ENCODE measurements at regions not wholly inside any gene's neighbourhood (a gene's known extent, or its start where the extent isn't known, plus 50 kb on each side); places are given as distances from the start of the nearest gene placed in this dataset.

GRCh38 chr10:78719276-78719675 lies 349.5 kb upstream of the ZMIZ1 start:
- H3K9me2 ChIP-seq (ENCODE audit: insufficient read depth) = no peaks in the 10 kb centered on the region
- no peak overlapping the region for H3K27ac ChIP-seq
- CTCF ChIA-PET = no interaction called here
- no peaks in the 10 kb centered on the region for H3K79me2 ChIP-seq (ENCODE audit: low read depth)
- no peak overlapping the region for H3K4me3 ChIP-seq
- BruUV-seq (replicated peaks) = no TSS peak
- TF ChIP-seq CTCF (conservative IDR thresholded peaks at IDR 0.05) (no peak), EZH2 (IDR thresholded peaks at IDR 0.05; ENCODE audit: low read depth) (no peak)
- no peak for DNase-seq
- POLR2A ChIA-PET (ENCODE audit: unreplicated experiment) = no interaction called here
- no peak overlapping the region for H3K4me2 ChIP-seq
- H3K36me3 ChIP-seq (ENCODE audit: low read depth) = no peaks in the 10 kb centered on the region
- H3K27me3 ChIP-seq (ENCODE audit: insufficient read depth, low read depth) = peaks cover 2% of the 10 kb centered on the region; the same call in 1 of the 2 replicates
- H3K4me1 ChIP-seq (replicated peaks; ENCODE audit: insufficient read depth) = no peaks in the 10 kb centered on the region
- no peaks in the 10 kb centered on the region for H3K9me3 ChIP-seq (ENCODE audit: insufficient read depth, low read depth)
- H4K20me1 ChIP-seq (ENCODE audit: insufficient read depth) = no peaks in the 10 kb centered on the region
- H3F3A ChIP-seq (ENCODE audit: insufficient read depth, low read depth) = no peaks in the 10 kb centered on the region
- H2AFZ ChIP-seq = no peak overlapping the region
- intact Hi-C loops (cut with micrococcal nuclease; ENCODE audit: unreplicated experiment) = no loop called here

GRCh38 chr10:78720091-78720490 lies 348.7 kb upstream of the ZMIZ1 start:
- Histone ChIP-seq H2AFZ (no peak overlapping the region), H3F3A (ENCODE audit: insufficient read depth, low read depth) (no peaks in the 10 kb centered on the region)
- CTCF ChIA-PET = no interaction called here

GRCh38 chr10:78721231-78721630 lies 347.5 kb upstream of the ZMIZ1 start:
- Histone ChIP-seq H3K79me2 (ENCODE audit: low read depth) (no peaks in the 10 kb centered on the region), H2AFZ (no peak overlapping the region), H3K27ac (no peak overlapping the region), H3K4me3 (no peak overlapping the region), H3K4me2 (no peak overlapping the region), H3K27me3 (ENCODE audit: insufficient read depth, low read depth) (peaks cover 18% of the 10 kb centered on the region; the same call in 1 of the 2 replicates), H3K4me1 (replicated peaks; ENCODE audit: insufficient read depth) (no peaks in the 10 kb centered on the region), H3K9me3 (ENCODE audit: insufficient read depth, low read depth) (peaks cover 5% of the 10 kb centered on the region; the same call in 1 of the 2 replicates), H4K20me1 (ENCODE audit: insufficient read depth) (no peaks in the 10 kb centered on the region), H3K36me3 (ENCODE audit: low read depth) (no peaks in the 10 kb centered on the region), H3F3A (ENCODE audit: insufficient read depth, low read depth) (no peaks in the 10 kb centered on the region), H3K9me2 (ENCODE audit: insufficient read depth) (no peaks in the 10 kb centered on the region)
- ChIA-PET CTCF (no interaction called here), POLR2A (ENCODE audit: unreplicated experiment) (no interaction called here)
- BruUV-seq (replicated peaks) = no TSS peak
- DNase-seq = no peak
- intact Hi-C loops (cut with micrococcal nuclease; ENCODE audit: unreplicated experiment) = no loop called here
- TF ChIP-seq EZH2 (IDR thresholded peaks at IDR 0.05; ENCODE audit: low read depth) = no peak
- no peak for TF ChIP-seq CTCF (conservative IDR thresholded peaks at IDR 0.05)

More at GRCh38 chr10:78720091-78720490, 348.7 kb upstream of the ZMIZ1 start:
- Histone ChIP-seq H3K4me2 (no peak overlapping the region), H3K79me2 (ENCODE audit: low read depth) (no peaks in the 10 kb centered on the region), H3K9me2 (ENCODE audit: insufficient read depth) (no peaks in the 10 kb centered on the region), H3K4me3 (no peak overlapping the region), H3K27ac (no peak overlapping the region), H3K27me3 (ENCODE audit: insufficient read depth, low read depth) (peaks cover 10% of the 10 kb centered on the region; the same call in 1 of the 2 replicates), H3K36me3 (ENCODE audit: low read depth) (no peaks in the 10 kb centered on the region), H3K4me1 (replicated peaks; ENCODE audit: insufficient read depth) (no peaks in the 10 kb centered on the region), H3K9me3 (ENCODE audit: insufficient read depth, low read depth) (peaks cover 3% of the 10 kb centered on the region; the same call in 1 of the 2 replicates), H4K20me1 (ENCODE audit: insufficient read depth) (no peaks in the 10 kb centered on the region)
- intact Hi-C loops (cut with micrococcal nuclease; ENCODE audit: unreplicated experiment) = no loop called here
- POLR2A ChIA-PET (ENCODE audit: unreplicated experiment) = no interaction called here
- no peak for DNase-seq
- no peak for TF ChIP-seq CTCF (conservative IDR thresholded peaks at IDR 0.05)
- no peak for TF ChIP-seq EZH2 (IDR thresholded peaks at IDR 0.05; ENCODE audit: low read depth)
- BruUV-seq (replicated peaks) = no TSS peak

Data from PC-9 (cell line).